Spleen (tissue), 7 donors: ENCODE measurements at regions not wholly inside any gene's neighbourhood (a gene's known extent, or its start where the extent isn't known, plus 50 kb on each side); places are given as distances from the start of the nearest gene placed in this dataset.

Source experiments
- CTCF ChIP-seq, 11 experiments: fragments of 200-600 bp in 7 of 11; fragments of 450-650 bp in 4 of 11; sonication (generic) in 4 of 11; IDR thresholded peaks in 8 of 11; conservative IDR thresholded peaks in 3 of 11; 1 replicate in 7 of 11; 2 replicates in 4 of 11; pipeline versions ENCODE4 v1.4.0 to v1.8.0; 2016 to 2021; ENCODE audit warnings: antibody characterized with exemption in 11 of 11, inconsistent platforms in 4 of 11, mild to moderate bottlenecking in 1 of 11
- POLR2A ChIP-seq, 3 donors: fragments of 450-650 bp; IDR thresholded peaks; one replicate each; pipeline ENCODE4 v1.5.1; 2017; ENCODE audit warnings: antibody characterized with exemption in 3 of 3, mild to moderate bottlenecking in 1 of 3
- POLR2AphosphoS5 ChIP-seq, 3 donors: sonication (generic); formaldehyde crosslinking; IDR thresholded peaks; one replicate each; pipeline ENCODE4 v1.5.1; 2017; ENCODE audit warnings: antibody characterized with exemption in 3 of 3
- donor health status: DM: no; HTN: no; CAD: no; lungs with moderate emphysema.
- donor health status: DM: no; HTN: no; CAD: no.
- donor health status: DM: no; HTN: no; CAD: no.

DNA sequence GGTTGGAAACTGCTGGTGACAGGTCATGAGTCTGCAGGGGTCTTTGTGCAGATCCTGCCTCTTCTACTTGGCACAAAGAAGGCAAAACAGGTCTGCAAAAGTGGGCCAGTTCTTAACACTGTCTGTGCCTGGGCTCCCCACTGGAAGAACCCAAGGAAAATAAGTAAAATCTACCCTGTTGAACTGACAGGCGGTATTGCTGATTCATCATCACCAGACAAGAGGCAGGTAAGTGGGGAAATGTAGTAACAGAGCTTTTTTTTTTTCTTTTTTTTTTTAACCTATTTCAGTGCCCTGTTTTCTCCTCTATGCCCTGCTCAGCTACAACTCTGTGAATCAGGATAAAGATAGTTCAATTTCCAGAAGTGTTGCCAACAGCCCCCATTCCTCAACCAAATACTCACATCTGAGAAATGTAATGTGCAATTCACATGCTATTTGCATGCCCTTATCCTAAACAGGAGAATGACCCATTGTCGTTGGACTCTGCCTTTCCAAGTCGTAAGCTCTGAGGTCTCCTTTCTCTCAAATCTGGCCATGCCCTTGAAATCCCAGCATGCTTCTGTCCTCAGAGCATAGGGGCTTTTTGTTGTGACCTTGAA, 237.0 kb downstream of the SOX9 start:
- no peak for TF ChIP-seq POLR2AphosphoS5 (IDR thresholded peaks at IDR 0.05)
- TF ChIP-seq CTCF (IDR thresholded peaks at IDR 0.05 in 8 of 11, conservative IDR thresholded peaks at IDR 0.05 in 3 of 11): no peak
- no peak for TF ChIP-seq POLR2A (IDR thresholded peaks at IDR 0.05)
